Adrenal gland (tissue), 9 donors: ENCODE measurements at regions not wholly inside any gene's neighbourhood (a gene's known extent, or its start where the extent isn't known, plus 50 kb on each side); places are given as distances from the start of the nearest gene placed in this dataset.

ENCODE experiments used
- DNase-seq, 7 donors: peaks; one replicate each; pipeline ENCODE4 v3.0.0-alpha.2; 2019 to 2020
- H3K27ac ChIP-seq, 5 donors: fragments of 200-600 bp; sonication (generic) in 4 of 5; 1 replicate in 3 of 5; 2 replicates in 2 of 5; pipeline versions ENCODE4 v1.5.1 to v1.8.0; 2016 to 2020; ENCODE audit warnings: mild to moderate bottlenecking in 1 of 5
- H3K27me3 ChIP-seq: fragments of 200-600 bp; 2 replicates; pipeline ENCODE4 v1.8.0; 2021
- H3K36me3 ChIP-seq, 2 donors: fragments of 200-600 bp; replicated peaks in 1 of 2; 1 replicate in 1 of 2; 2 replicates in 1 of 2; pipeline versions ENCODE4 v1.5.1 to v1.8.0; 2018 to 2022
- H3K4me1 ChIP-seq, 2 donors: fragments of 200-600 bp; replicated peaks in 1 of 2; 1 replicate in 1 of 2; 2 replicates in 1 of 2; pipeline versions ENCODE4 v1.5.1 to v1.8.0; 2018 to 2021
- H3K4me3 ChIP-seq, 4 donors: fragments of 200-600 bp; sonication (generic) in 3 of 4; one replicate each; pipeline ENCODE4 v1.5.1; 2016 to 2018
- H3K9me3 ChIP-seq, 3 donors: fragments of 200-600 bp; sonication (generic) in 1 of 3; replicated peaks in 1 of 3; 1 replicate in 2 of 3; 2 replicates in 1 of 3; pipeline versions ENCODE4 v1.5.1 to v1.8.0; 2016 to 2021
- CTCF ChIP-seq, 6 experiments: fragments of 450-650 bp in 4 of 6; fragments of 200-600 bp in 2 of 6; sonication (generic) in 1 of 6; IDR thresholded peaks; 1 replicate in 5 of 6; 2 replicates in 1 of 6; pipeline versions ENCODE4 v1.5.1 to v1.8.0; 2016 to 2021; ENCODE audit warnings: antibody characterized with exemption in 6 of 6, mild to moderate bottlenecking in 2 of 6, moderate library complexity in 1 of 6
- POLR2A ChIP-seq, 2 donors: fragments of 450-650 bp; IDR thresholded peaks; one replicate each; pipeline ENCODE4 v1.6.1; 2017; ENCODE audit warnings: antibody characterized with exemption in 2 of 2, mild to moderate bottlenecking in 2 of 2, moderate library complexity in 1 of 2
- WGBS, 4 donors: extraction: QIAGEN DNeasy Blood & Tissue Kit in 2 of 4; methylation state at CpG; one replicate each; pipeline versions ENCODE4 v1.1.5 to v1.1.7; 2013 to 2017; 5-methylcytosine and 5-hydroxymethylcytosine counted together
- intact Hi-C, 2 donors: fragments of 100-400 bp; cut with DNase I; formaldehyde crosslinking; loops; one replicate each; pipeline versions ENCODE4 v1.14.1 to v1.15.0; 2022 to 2023
- donor health status: healthy with polysubstance abuse.
- donor health status: Bipolar disorder and iron deficiency.
- donor health status: DM: yes; HTN: yes; CAD: no.
- donor health status: DM: no; HTN: no; CAD: no.
- donor health status: DM: no; HTN: no; CAD: no.

- Histone ChIP-seq H3K36me3 (no peaks in the 10 kb centered on the region), H3K4me3 (no peak overlapping the region), H3K27ac (no peak overlapping the region), H3K27me3 (no peaks in the 10 kb centered on the region), H3K9me3 (no peaks in the 10 kb centered on the region), H3K4me1 (no peaks in the 10 kb centered on the region)
- intact Hi-C loops, result no loop called here
- 69 to 76% (median 73%) methylated on average over 2 of the region's 2 CpGs for WGBS, 4 donors
- DNase-seq, result no peak
- TF ChIP-seq CTCF (IDR thresholded peaks at IDR 0.05) (no peak), POLR2A (IDR thresholded peaks at IDR 0.05) (no peak)
Observed at GRCh38 chr4:58411904-58412303, 1301.7 kb upstream of the IGFBP7 start.

GRCh38 chr4:58406762-58407161 is 1296.6 kb upstream of the IGFBP7 start:
- intact Hi-C loops, result no loop called here
- 51 to 68% (median 59%) methylated on average over 2 of the region's 2 CpGs for WGBS, 4 donors

GRCh38 chr4:58368221-58368620 is 1258.0 kb upstream of the IGFBP7 start:
- Histone ChIP-seq H3K36me3 (no peaks in the 10 kb centered on the region), H3K27ac (no peak overlapping the region), H3K27me3 (no peaks in the 10 kb centered on the region), H3K4me1 (no peaks in the 10 kb centered on the region), H3K4me3 (no peak overlapping the region), H3K9me3 (no peaks in the 10 kb centered on the region)
- no peak for TF ChIP-seq CTCF (IDR thresholded peaks at IDR 0.05)
- no peak for TF ChIP-seq POLR2A (IDR thresholded peaks at IDR 0.05)
- intact Hi-C loops, result no loop called here
- no peak for DNase-seq

More at GRCh38 chr4:58406762-58407161, 1296.6 kb upstream of the IGFBP7 start:
- H3K27ac ChIP-seq, result no peak overlapping the region
- H3K36me3 ChIP-seq, result no peaks in the 10 kb centered on the region
- DNase-seq, result no peak
- no peaks in the 10 kb centered on the region for H3K27me3 ChIP-seq
- H3K9me3 ChIP-seq, result no peaks in the 10 kb centered on the region
- no peak for TF ChIP-seq CTCF (IDR thresholded peaks at IDR 0.05)
- no peak for TF ChIP-seq POLR2A (IDR thresholded peaks at IDR 0.05)
- no peak overlapping the region for H3K4me3 ChIP-seq
- no peaks in the 10 kb centered on the region for H3K4me1 ChIP-seq

- WGBS, 4 donors, result 61 to 90% (median 85%) methylated on average over 4 to 5 of the region's 5 CpGs
- Histone ChIP-seq H3K27me3 (no peaks in the 10 kb centered on the region), H3K4me3 (no peak overlapping the region), H3K9me3 (no peaks in the 10 kb centered on the region), H3K4me1 (no peaks in the 10 kb centered on the region), H3K27ac (no peak overlapping the region), H3K36me3 (no peaks in the 10 kb centered on the region)
- no peak for DNase-seq
- intact Hi-C loops, result no loop called here
- TF ChIP-seq CTCF (IDR thresholded peaks at IDR 0.05) (no peak), POLR2A (IDR thresholded peaks at IDR 0.05) (no peak)
Observed at GRCh38 chr4:58360354-58361133, 1250.4 kb upstream of the IGFBP7 start.
